ENCODE measurements at regions not wholly inside any gene's neighbourhood (a gene's known extent, or its start where the extent isn't known, plus 50 kb on each side); places are given as distances from the start of the nearest gene placed in this dataset.

DNA sequence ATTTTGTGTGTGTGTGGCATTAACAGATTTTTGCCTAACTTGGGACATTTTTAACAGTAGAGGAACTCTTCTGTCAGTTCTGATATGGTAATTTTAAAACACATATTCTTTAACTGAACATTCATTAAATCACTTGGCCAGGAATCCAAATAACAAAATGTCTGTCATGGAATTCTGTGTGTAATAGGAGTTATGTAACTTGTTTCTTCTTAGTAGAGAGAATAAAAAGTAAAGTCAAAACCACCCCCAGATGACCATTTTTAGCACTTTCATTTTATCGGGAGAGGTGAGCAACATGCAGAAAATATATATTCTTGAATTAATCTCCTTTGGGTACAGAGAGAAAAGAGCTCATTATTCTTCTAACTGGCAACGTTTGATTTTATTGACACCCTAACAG lies 1740.3 kb downstream of the STIM2 start:
- H3K4me1 ChIP-seq (ENCODE audit: insufficient read depth, low read length), result no peaks in the 10 kb centered on the region
- no peak overlapping the region for H3K27ac ChIP-seq (ENCODE audit: low read depth in 1 of 2, low read length in 2 of 2)
- no peaks in the 10 kb centered on the region for H3K36me3 Mint-ChIP-seq (ENCODE audit: low read depth)
- no peaks in the 10 kb centered on the region for H3K36me3 ChIP-seq (ENCODE audit: insufficient read depth, low read length)
- no peaks in the 10 kb centered on the region for H3K27me3 ChIP-seq (ENCODE audit: control insufficient read depth in 1 of 2, insufficient read depth in 2 of 2, low read length in 2 of 2)
- no peak overlapping the region for H3K4me3 ChIP-seq (ENCODE audit: low read length)
- no peaks in the 10 kb centered on the region for H3K4me1 Mint-ChIP-seq (ENCODE audit: low read depth)
- TF ChIP-seq, protein P1, sequence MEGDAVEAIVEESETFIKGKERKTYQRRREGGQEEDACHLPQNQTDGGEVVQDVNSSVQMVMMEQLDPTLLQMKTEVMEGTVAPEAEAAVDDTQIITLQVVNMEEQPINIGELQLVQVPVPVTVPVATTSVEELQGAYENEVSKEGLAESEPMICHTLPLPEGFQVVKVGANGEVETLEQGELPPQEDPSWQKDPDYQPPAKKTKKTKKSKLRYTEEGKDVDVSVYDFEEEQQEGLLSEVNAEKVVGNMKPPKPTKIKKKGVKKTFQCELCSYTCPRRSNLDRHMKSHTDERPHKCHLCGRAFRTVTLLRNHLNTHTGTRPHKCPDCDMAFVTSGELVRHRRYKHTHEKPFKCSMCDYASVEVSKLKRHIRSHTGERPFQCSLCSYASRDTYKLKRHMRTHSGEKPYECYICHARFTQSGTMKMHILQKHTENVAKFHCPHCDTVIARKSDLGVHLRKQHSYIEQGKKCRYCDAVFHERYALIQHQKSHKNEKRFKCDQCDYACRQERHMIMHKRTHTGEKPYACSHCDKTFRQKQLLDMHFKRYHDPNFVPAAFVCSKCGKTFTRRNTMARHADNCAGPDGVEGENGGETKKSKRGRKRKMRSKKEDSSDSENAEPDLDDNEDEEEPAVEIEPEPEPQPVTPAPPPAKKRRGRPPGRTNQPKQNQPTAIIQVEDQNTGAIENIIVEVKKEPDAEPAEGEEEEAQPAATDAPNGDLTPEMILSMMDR (IDR thresholded peaks at IDR 0.05), result no peak
- H3K9me3 Mint-ChIP-seq, result peaks cover 3% of the 10 kb centered on the region
- no peaks in the 10 kb centered on the region for H3K27me3 Mint-ChIP-seq
- H3K9me3 ChIP-seq (ENCODE audit: control insufficient read depth in 1 of 2, insufficient read depth in 1 of 2, low read length in 2 of 2), result peaks cover 0 to 1% of the 10 kb centered on the region in 2 experiments
- no peak for DNase-seq
- CTCF ChIA-PET, result no interaction called here
- no peak for ATAC-seq (ENCODE audit: poor library complexity)
- no peak overlapping the region for H3K27ac Mint-ChIP-seq
- H3K4me3 Mint-ChIP-seq, result no peak overlapping the region
- intact Hi-C loops (cut with DNase I, micrococcal nuclease), result no loop called here
- POLR2A ChIA-PET, result no interaction called here

DNA sequence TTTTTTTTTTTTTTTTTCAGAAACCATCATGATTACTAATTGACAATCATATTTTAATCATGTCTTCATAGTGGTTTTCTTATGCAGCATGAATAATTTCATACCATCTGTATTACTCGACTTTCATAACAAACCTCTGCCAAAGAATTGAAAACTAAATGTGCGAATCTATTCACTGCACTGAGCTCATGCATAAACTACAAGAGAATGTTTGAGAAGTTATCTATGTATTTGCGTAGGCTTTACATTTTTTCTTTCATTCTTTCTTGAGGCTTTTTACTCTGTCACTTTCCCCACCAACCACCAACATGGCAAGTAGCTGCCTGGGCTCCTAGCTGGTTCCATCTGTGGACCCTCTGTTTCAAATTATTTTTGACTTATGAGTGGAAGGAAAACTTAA lies 1761.0 kb downstream of the STIM2 start:
- Histone ChIP-seq H3K27me3 (ENCODE audit: control insufficient read depth in 1 of 2, insufficient read depth in 2 of 2, low read length in 2 of 2) (no peaks in the 10 kb centered on the region), H3K27ac (ENCODE audit: low read depth in 1 of 2, low read length in 2 of 2) (no peak overlapping the region), H3K36me3 (ENCODE audit: insufficient read depth, low read length) (no peaks in the 10 kb centered on the region), H3K9me3 (ENCODE audit: control insufficient read depth in 1 of 2, insufficient read depth in 1 of 2, low read length in 2 of 2) (peaks cover 0 to 7% of the 10 kb centered on the region in 2 experiments), H3K4me1 (ENCODE audit: insufficient read depth, low read length) (no peaks in the 10 kb centered on the region), H3K4me3 (ENCODE audit: low read length) (no peak overlapping the region)
- DNase-seq (no peak), ATAC-seq (ENCODE audit: poor library complexity) (no peak)
- ChIA-PET POLR2A (no interaction called here), CTCF (no interaction called here)
- Mint-ChIP-seq H3K36me3 (ENCODE audit: low read depth) (no peaks in the 10 kb centered on the region), H3K4me1 (ENCODE audit: low read depth) (no peaks in the 10 kb centered on the region), H3K9me3 (peaks cover 9% of the 10 kb centered on the region), H3K27me3 (no peaks in the 10 kb centered on the region), H3K27ac (no peak overlapping the region), H3K4me3 (no peak overlapping the region)
- TF ChIP-seq, protein P1 (IDR thresholded peaks at IDR 0.05), result no peak
- intact Hi-C loops (cut with DNase I, micrococcal nuclease), result no loop called here

DNA sequence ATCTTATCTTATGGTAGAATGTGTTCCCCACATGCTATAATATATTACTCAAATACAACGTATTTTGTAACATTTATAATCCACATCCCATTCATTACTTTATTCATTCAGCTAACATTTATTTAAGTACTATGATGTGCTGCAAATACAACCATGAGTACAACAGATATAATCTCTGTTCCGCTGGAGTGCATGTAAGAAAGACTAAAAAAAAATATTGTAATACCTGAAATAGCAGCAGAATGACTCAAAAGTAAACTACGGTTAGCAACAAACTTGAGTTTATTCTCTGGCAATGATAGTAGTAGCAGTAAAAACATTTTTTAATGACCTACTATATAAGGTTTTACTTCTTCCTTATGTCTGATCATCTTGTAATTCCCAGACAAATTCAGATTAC lies 1776.3 kb downstream of the STIM2 start:
- POLR2A ChIA-PET, result no interaction called here
- H3K36me3 Mint-ChIP-seq (ENCODE audit: low read depth), result no peaks in the 10 kb centered on the region
- DNase-seq (no peak), ATAC-seq (ENCODE audit: poor library complexity) (no peak)
- intact Hi-C loops (cut with DNase I, micrococcal nuclease), result no loop called here
- no peak overlapping the region for H3K27ac Mint-ChIP-seq
- no peaks in the 10 kb centered on the region for H3K4me1 Mint-ChIP-seq (ENCODE audit: low read depth)
- TF ChIP-seq, protein P1 (IDR thresholded peaks at IDR 0.05), result no peak
- CTCF ChIA-PET, result no interaction called here
- H3K27me3 ChIP-seq (ENCODE audit: control insufficient read depth in 1 of 2, insufficient read depth in 2 of 2, low read length in 2 of 2), result no peaks in the 10 kb centered on the region
- peaks cover 16% of the 10 kb centered on the region for H3K9me3 Mint-ChIP-seq
- H3K27me3 Mint-ChIP-seq, result no peaks in the 10 kb centered on the region
- H3K4me3 ChIP-seq (ENCODE audit: low read length), result no peak overlapping the region
- no peak overlapping the region for H3K27ac ChIP-seq (ENCODE audit: low read depth in 1 of 2, low read length in 2 of 2)
- no peak overlapping the region for H3K4me3 Mint-ChIP-seq
- peaks cover 4 to 6% of the 10 kb centered on the region in 2 experiments for H3K9me3 ChIP-seq (ENCODE audit: control insufficient read depth in 1 of 2, insufficient read depth in 1 of 2, low read length in 2 of 2)
- no peaks in the 10 kb centered on the region for H3K4me1 ChIP-seq (ENCODE audit: insufficient read depth, low read length)
- H3K36me3 ChIP-seq (ENCODE audit: insufficient read depth, low read length), result no peaks in the 10 kb centered on the region

Measured in CD4-positive, alpha-beta T cell (primary cell).